Adrenal gland (tissue), 9 donors: ENCODE measurements at regions not wholly inside any gene's neighbourhood (a gene's known extent, or its start where the extent isn't known, plus 50 kb on each side); places are given as distances from the start of the nearest gene placed in this dataset.

ENCODE experiments used
- DNase-seq, 7 donors: peaks; one replicate each; pipeline ENCODE4 v3.0.0-alpha.2; 2019 to 2020
- H3K27ac ChIP-seq, 5 donors: fragments of 200-600 bp; sonication (generic) in 4 of 5; 1 replicate in 3 of 5; 2 replicates in 2 of 5; pipeline versions ENCODE4 v1.5.1 to v1.8.0; 2016 to 2020; ENCODE audit warnings: mild to moderate bottlenecking in 1 of 5
- H3K27me3 ChIP-seq: fragments of 200-600 bp; 2 replicates; pipeline ENCODE4 v1.8.0; 2021
- H3K36me3 ChIP-seq, 2 donors: fragments of 200-600 bp; replicated peaks in 1 of 2; 1 replicate in 1 of 2; 2 replicates in 1 of 2; pipeline versions ENCODE4 v1.5.1 to v1.8.0; 2018 to 2022
- H3K4me1 ChIP-seq, 2 donors: fragments of 200-600 bp; replicated peaks in 1 of 2; 1 replicate in 1 of 2; 2 replicates in 1 of 2; pipeline versions ENCODE4 v1.5.1 to v1.8.0; 2018 to 2021
- H3K4me3 ChIP-seq, 4 donors: fragments of 200-600 bp; sonication (generic) in 3 of 4; one replicate each; pipeline ENCODE4 v1.5.1; 2016 to 2018
- H3K9me3 ChIP-seq, 3 donors: fragments of 200-600 bp; sonication (generic) in 1 of 3; replicated peaks in 1 of 3; 1 replicate in 2 of 3; 2 replicates in 1 of 3; pipeline versions ENCODE4 v1.5.1 to v1.8.0; 2016 to 2021
- CTCF ChIP-seq, 6 experiments: fragments of 450-650 bp in 4 of 6; fragments of 200-600 bp in 2 of 6; sonication (generic) in 1 of 6; IDR thresholded peaks; 1 replicate in 5 of 6; 2 replicates in 1 of 6; pipeline versions ENCODE4 v1.5.1 to v1.8.0; 2016 to 2021; ENCODE audit warnings: antibody characterized with exemption in 6 of 6, mild to moderate bottlenecking in 2 of 6, moderate library complexity in 1 of 6
- POLR2A ChIP-seq, 2 donors: fragments of 450-650 bp; IDR thresholded peaks; one replicate each; pipeline ENCODE4 v1.6.1; 2017; ENCODE audit warnings: antibody characterized with exemption in 2 of 2, mild to moderate bottlenecking in 2 of 2, moderate library complexity in 1 of 2
- WGBS, 4 donors: extraction: QIAGEN DNeasy Blood & Tissue Kit in 2 of 4; methylation state at CpG; one replicate each; pipeline versions ENCODE4 v1.1.5 to v1.1.7; 2013 to 2017; 5-methylcytosine and 5-hydroxymethylcytosine counted together
- intact Hi-C, 2 donors: fragments of 100-400 bp; cut with DNase I; formaldehyde crosslinking; loops; one replicate each; pipeline versions ENCODE4 v1.14.1 to v1.15.0; 2022 to 2023
- donor health status: healthy with polysubstance abuse.
- donor health status: Bipolar disorder and iron deficiency.
- donor health status: DM: yes; HTN: yes; CAD: no.
- donor health status: DM: no; HTN: no; CAD: no.
- donor health status: DM: no; HTN: no; CAD: no.

GRCh38 chr3:144624656-144625055 lies 653.0 kb downstream of the DIPK2A start:
- H3K27ac ChIP-seq, result no peak overlapping the region
- intact Hi-C loops, result no loop called here
- no peaks in the 10 kb centered on the region for H3K27me3 ChIP-seq
- 62 to 81% (median 77%) methylated on average over 2 of the region's 2 CpGs for WGBS, 4 donors
- H3K4me1 ChIP-seq, result no peaks in the 10 kb centered on the region
- H3K9me3 ChIP-seq, result no peaks in the 10 kb centered on the region
- no peaks in the 10 kb centered on the region for H3K36me3 ChIP-seq
- TF ChIP-seq POLR2A (IDR thresholded peaks at IDR 0.05), result no peak
- H3K4me3 ChIP-seq, result no peak overlapping the region
- no peak for DNase-seq

DNA sequence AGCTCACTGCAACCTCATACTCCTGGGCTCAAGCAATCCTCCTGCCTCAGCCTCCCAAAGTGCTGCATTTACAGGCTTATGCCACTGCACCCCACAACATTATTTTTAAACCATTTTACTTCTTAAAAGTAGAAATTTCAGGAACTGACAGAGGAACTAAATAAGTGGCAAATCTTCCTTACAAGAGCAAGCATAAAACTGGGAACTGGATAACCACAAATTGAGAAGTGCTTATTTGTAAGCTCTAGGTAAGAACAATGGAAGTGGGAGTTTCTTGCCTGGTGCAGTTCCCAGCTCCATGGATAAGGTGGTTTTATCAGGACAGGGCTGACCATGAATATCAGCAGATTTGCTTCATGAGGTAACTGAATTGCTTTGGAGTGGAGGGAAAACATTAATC lies 655.2 kb downstream of the DIPK2A start:
- intact Hi-C loops, result no loop called here
- Histone ChIP-seq H3K27ac (no peak overlapping the region), H3K36me3 (no peaks in the 10 kb centered on the region), H3K9me3 (no peaks in the 10 kb centered on the region), H3K27me3 (no peaks in the 10 kb centered on the region), H3K4me3 (no peak overlapping the region), H3K4me1 (no peaks in the 10 kb centered on the region)
- DNase-seq, result no peak
- TF ChIP-seq POLR2A (IDR thresholded peaks at IDR 0.05), result no peak
- no peak for TF ChIP-seq CTCF (IDR thresholded peaks at IDR 0.05)

DNA sequence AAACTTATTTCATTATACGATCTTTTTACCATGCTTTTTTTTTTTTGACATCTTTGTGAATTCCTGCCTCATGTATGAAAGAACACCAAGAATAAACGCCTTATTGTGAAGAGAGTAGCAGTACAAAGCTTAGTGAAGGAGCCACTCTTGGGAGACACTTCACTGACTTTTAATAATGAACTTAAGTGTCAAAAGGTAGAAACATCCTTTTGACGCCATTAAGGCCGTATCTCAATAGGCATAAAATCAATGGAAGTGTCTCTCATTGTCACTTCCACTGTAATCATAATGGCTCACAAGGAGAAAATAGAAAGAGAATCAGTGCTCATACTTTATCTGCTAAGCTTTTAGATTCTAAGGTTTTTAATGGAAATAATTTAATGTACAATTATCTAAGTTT lies 657.8 kb downstream of the DIPK2A start:
- TF ChIP-seq CTCF (IDR thresholded peaks at IDR 0.05), result no peak
- no peak for TF ChIP-seq POLR2A (IDR thresholded peaks at IDR 0.05)
- no peak for DNase-seq
- Histone ChIP-seq H3K4me3 (no peak overlapping the region), H3K27me3 (no peaks in the 10 kb centered on the region), H3K36me3 (no peaks in the 10 kb centered on the region), H3K4me1 (no peaks in the 10 kb centered on the region), H3K27ac (no peak overlapping the region), H3K9me3 (no peaks in the 10 kb centered on the region)
- intact Hi-C loops, result no loop called here
- WGBS, 4 donors, result 79 to 91% (median 82%) methylated on average over 4 of the region's 4 CpGs

GRCh38 chr3:144636833-144637232 lies 665.2 kb downstream of the DIPK2A start:
- H3K27me3 ChIP-seq, result no peaks in the 10 kb centered on the region
- TF ChIP-seq POLR2A (IDR thresholded peaks at IDR 0.05), result no peak
- no peak for TF ChIP-seq CTCF (IDR thresholded peaks at IDR 0.05)
- WGBS, 4 donors, result 56 to 69% (median 62%) methylated on average over 2 of the region's 2 CpGs

DNA sequence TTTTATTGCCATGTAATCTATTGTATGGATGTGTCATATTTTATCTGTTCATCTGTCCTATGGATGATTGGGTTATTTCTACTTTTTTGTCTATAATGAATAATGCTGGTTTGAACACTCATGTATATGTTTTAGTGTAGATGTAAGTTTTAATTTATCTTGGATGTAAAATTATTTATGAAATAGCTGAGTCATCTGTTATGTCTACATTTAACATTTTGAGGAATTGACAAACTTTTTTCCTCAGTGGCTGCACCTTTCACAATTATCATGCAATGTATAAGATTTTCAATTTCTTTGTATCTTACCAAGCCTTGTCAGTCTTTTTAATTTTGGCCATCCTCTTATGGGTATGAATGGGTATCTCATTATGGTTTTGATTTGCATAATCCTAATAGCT lies 666.4 kb downstream of the DIPK2A start:
- DNase-seq, result no peak
- Histone ChIP-seq H3K9me3 (no peaks in the 10 kb centered on the region), H3K4me3 (no peak overlapping the region), H3K27ac (no peak overlapping the region), H3K36me3 (no peaks in the 10 kb centered on the region), H3K4me1 (no peaks in the 10 kb centered on the region), H3K27me3 (no peaks in the 10 kb centered on the region)
- intact Hi-C loops, result no loop called here
- no peak for TF ChIP-seq CTCF (IDR thresholded peaks at IDR 0.05)

More at GRCh38 chr3:144636833-144637232, 665.2 kb downstream of the DIPK2A start:
- DNase-seq, result no peak
- intact Hi-C loops, result no loop called here
- Histone ChIP-seq H3K9me3 (no peaks in the 10 kb centered on the region), H3K27ac (no peak overlapping the region), H3K4me1 (no peaks in the 10 kb centered on the region), H3K4me3 (no peak overlapping the region), H3K36me3 (no peaks in the 10 kb centered on the region)
